Brain microvascular endothelial cell (primary cell): ENCODE measurements at regions not wholly inside any gene's neighbourhood (a gene's known extent, or its start where the extent isn't known, plus 50 kb on each side); places are given as distances from the start of the nearest gene placed in this dataset.
"Not testable (repeated sequence)": the region's sequence is repeated elsewhere in the genome, so short reads cannot be mapped to it uniquely, and the experiment has no call there.

Experiments
- DNase-seq: peaks from one replicate; pipeline ENCODE4 v3.0.0-alpha.2; 2020
- H3K27ac ChIP-seq: fragments of 250-450 bp; sonication (Bioruptor Pico); 2 replicates; pipeline ENCODE4 v1.5.1; 2020; ENCODE audit warnings: mild to moderate bottlenecking, moderate library complexity
- H3K27me3 ChIP-seq: fragments of 250-450 bp; sonication (Bioruptor Pico); replicated peaks from 2 replicates; pipeline ENCODE4 v1.5.1; 2020; ENCODE audit warnings: mild to moderate bottlenecking
- H3K36me3 ChIP-seq: fragments of 250-450 bp; sonication (Bioruptor Pico); replicated peaks from 2 replicates; pipeline ENCODE4 v1.5.1; 2020; ENCODE audit warnings: mild to moderate bottlenecking
- H3K4me3 ChIP-seq: 2 replicates; pipeline ENCODE4 v1.5.1; 2011; ENCODE audit warnings: low read depth, mild to moderate bottlenecking, control low read depth, low read length, moderate library complexity
- in situ Hi-C: cut with HindIII; loops from 2 replicates; pipeline ENCODE4 v1.10.0; 2017; ENCODE audit warnings: low sequenced_read_pairs, low pct_ligation_motif_present
- TF ChIP-seq, protein P1 (sequence below): IDR thresholded peaks from 2 replicates; pipeline ENCODE4 v1.5.1; 2011; ENCODE audit warnings: low read depth, mild to moderate bottlenecking, moderate library complexity, low read length, control low read depth, inconsistent platforms; ENCODE audit errors: missing control alignments

DNA sequence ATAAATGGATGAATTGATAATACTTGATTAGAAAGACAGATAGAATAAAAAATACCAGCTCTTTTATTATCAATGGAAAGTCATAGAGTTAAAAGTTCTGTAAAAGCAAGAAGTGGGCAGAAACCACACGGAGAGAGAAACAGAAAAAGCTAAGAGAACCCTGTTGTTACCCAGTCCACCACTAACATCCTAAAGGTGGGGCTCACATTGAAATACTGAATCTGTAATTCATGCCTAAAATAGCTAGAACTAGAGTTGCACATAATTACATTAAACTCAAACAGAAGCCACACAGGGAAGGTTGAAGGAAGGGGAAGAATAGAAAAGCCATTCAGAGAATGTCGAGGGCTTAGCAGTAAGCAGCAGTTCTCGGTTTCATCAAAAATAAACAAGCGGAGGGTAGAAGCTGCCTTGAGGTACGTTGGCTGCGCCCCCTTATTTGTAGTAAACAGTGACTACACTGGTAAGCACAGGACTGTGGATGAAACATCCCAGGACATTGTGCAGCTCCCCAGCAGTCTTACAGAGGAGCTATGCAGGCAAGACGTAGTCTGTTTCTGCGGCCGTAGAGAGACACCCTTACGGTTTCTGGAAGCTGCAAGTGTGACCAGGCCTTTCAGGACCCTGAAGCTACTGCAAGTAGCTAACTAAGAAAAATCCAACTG is 1247.0 kb upstream of the GYPC start:
- Histone ChIP-seq H3K27ac (no peak overlapping the region), H3K36me3 (no peaks in the 10 kb centered on the region), H3K27me3 (no peaks in the 10 kb centered on the region), H3K4me3 (no peak overlapping the region)
- in situ Hi-C loops: no loop called here
- TF ChIP-seq, protein P1, sequence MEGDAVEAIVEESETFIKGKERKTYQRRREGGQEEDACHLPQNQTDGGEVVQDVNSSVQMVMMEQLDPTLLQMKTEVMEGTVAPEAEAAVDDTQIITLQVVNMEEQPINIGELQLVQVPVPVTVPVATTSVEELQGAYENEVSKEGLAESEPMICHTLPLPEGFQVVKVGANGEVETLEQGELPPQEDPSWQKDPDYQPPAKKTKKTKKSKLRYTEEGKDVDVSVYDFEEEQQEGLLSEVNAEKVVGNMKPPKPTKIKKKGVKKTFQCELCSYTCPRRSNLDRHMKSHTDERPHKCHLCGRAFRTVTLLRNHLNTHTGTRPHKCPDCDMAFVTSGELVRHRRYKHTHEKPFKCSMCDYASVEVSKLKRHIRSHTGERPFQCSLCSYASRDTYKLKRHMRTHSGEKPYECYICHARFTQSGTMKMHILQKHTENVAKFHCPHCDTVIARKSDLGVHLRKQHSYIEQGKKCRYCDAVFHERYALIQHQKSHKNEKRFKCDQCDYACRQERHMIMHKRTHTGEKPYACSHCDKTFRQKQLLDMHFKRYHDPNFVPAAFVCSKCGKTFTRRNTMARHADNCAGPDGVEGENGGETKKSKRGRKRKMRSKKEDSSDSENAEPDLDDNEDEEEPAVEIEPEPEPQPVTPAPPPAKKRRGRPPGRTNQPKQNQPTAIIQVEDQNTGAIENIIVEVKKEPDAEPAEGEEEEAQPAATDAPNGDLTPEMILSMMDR: no peak
- no peak for DNase-seq

- Histone ChIP-seq H3K27me3 (no peaks in the 10 kb centered on the region), H3K36me3 (no peaks in the 10 kb centered on the region), H3K27ac (no peak overlapping the region), H3K4me3 (no peak overlapping the region)
- in situ Hi-C loops: no loop called here
- DNase-seq: no peak
- TF ChIP-seq, protein P1: no peak
These were observed 1237.5 kb upstream of the GYPC start for GRCh38 chr2:125418483-125418882.

DNA sequence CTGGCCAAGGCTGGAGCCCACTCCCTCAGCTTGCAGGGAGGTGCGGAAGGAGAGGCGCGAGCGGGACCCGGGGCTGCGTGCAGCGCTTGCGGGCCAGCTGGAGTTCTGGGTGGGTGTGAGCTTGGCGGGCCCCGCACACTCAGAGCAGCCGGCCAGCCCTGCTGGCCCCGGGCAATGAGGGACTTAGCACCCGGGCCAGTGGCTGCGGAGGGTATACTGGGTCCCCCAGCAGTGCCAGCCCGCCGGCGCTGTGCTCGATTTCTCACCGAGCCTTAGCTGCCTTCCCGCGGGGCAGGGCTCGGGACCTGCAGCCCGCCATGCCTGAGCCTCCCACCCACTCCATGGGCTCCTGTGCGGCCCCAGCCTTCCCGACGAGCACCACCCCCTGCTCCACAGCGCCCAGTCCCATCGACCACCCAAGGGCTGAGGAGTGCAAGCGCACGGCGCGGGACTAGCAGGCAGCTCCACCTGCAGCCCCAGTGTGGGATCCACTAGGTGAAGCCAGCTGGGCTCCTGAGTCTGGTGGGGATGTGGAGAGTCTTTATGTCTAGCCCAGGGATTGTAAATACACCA is 1233.7 kb upstream of the GYPC start:
- DNase-seq, H3K27me3 ChIP-seq, H3K36me3 ChIP-seq, H3K27ac ChIP-seq, H3K4me3 ChIP-seq, in situ Hi-C loops: not testable (repeated sequence)

DNA sequence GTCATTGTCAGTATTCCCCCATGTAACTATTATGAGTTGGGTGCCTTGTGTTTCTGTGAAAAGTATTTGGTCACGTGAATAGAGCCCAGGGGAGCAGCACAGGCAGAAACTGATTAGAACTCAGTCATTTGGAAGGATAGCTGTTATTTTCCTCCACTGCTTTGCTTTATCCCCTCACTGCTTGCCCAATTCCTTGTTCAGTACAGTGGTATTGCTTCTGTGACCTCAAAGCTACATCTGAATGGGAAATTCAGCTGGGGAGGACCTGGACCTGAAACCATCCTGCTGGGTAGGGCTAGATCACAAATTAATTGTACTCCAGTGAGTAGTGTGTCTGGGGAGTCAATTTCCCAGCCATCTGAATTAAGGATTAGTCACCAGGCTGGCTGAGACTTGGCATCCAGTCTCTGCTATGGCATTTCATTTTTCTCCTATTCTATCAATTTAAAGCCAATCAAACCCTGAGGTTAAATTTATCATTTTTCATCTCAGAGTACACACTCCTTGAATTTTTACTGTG is 1231.6 kb upstream of the GYPC start:
- H3K27me3 ChIP-seq: no peaks in the 10 kb centered on the region
- H3K4me3 ChIP-seq: no peak overlapping the region
- H3K27ac ChIP-seq: no peak overlapping the region
- DNase-seq: no peak
- in situ Hi-C loops: no loop called here
- TF ChIP-seq, protein P1: no peak
- H3K36me3 ChIP-seq: no peaks in the 10 kb centered on the region

GRCh38 chr2:125427721-125428315 is 1228.1 kb upstream of the GYPC start:
- Histone ChIP-seq H3K27me3 (no peaks in the 10 kb centered on the region), H3K4me3 (no peak overlapping the region), H3K36me3 (no peaks in the 10 kb centered on the region), H3K27ac (no peak overlapping the region)
- TF ChIP-seq, protein P1: no peak
- in situ Hi-C loops: no loop called here
- no peak for DNase-seq

GRCh38 chr2:125444106-125444505 is 1211.9 kb upstream of the GYPC start:
- H3K27ac ChIP-seq: no peak overlapping the region
- H3K4me3 ChIP-seq: no peak overlapping the region
- H3K36me3 ChIP-seq: no peaks in the 10 kb centered on the region
- in situ Hi-C loops: no loop called here
- no peaks in the 10 kb centered on the region for H3K27me3 ChIP-seq
- TF ChIP-seq, protein P1: no peak
- no peak for DNase-seq
